HUES48 (cell line): ENCODE measurements at regions not wholly inside any gene's neighbourhood (a gene's known extent, or its start where the extent isn't known, plus 50 kb on each side); places are given as distances from the start of the nearest gene placed in this dataset.
"Not testable (repeated sequence)": the region's sequence is repeated elsewhere in the genome, so short reads cannot be mapped to it uniquely, and the experiment has no call there.

Experiments
- H3K27ac ChIP-seq: one replicate; pipeline ENCODE4 v1.7.0; 2013; ENCODE audit warnings: low read depth, low read length, inconsistent platforms
- H3K27me3 ChIP-seq: 2 replicates; pipeline ENCODE4 v1.6.1; 2013; ENCODE audit warnings: mild to moderate bottlenecking, low read length; ENCODE audit not compliant: control insufficient read depth, insufficient read depth
- H3K36me3 ChIP-seq: 2 replicates; pipeline ENCODE4 v1.6.1; 2013; ENCODE audit warnings: low read length; ENCODE audit not compliant: control insufficient read depth, insufficient read depth
- H3K4me1 ChIP-seq: 2 replicates; pipeline ENCODE4 v1.6.1; 2013; ENCODE audit warnings: mild to moderate bottlenecking, low read length; ENCODE audit not compliant: control insufficient read depth, insufficient read depth
- H3K4me3 ChIP-seq: 2 replicates; pipeline ENCODE4 v1.5.1; 2013; ENCODE audit warnings: mild to moderate bottlenecking, low read depth, low read length
- H3K9ac ChIP-seq: 2 replicates; pipeline ENCODE4 v1.6.1; 2013; ENCODE audit warnings: mild to moderate bottlenecking, low read depth, low read length, moderate library complexity
- H3K9me3 ChIP-seq: 2 replicates; pipeline ENCODE4 v1.6.1; 2013; ENCODE audit warnings: low read length; ENCODE audit not compliant: control insufficient read depth, insufficient read depth

DNA sequence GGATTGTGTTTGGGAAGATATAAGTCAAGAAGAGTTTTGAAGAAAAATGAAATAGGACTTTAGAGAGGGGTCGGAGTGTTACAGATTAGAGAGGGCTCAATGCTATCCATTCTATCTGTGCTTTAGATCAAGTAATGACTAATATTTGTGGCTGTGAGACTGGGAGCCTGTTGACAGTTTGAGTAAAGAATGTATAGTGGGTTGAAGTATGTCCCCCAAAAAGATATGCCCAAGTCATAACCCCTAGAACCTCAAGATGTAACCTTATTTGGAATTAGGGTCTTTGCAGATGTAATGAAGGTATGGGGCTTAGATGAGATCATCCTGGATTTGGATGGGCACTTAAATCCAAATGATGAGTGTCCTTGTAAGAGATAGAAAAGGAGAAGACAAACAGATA lies 55.3 kb upstream of the SERPINE2 start:
- Histone ChIP-seq H3K27me3 (no peaks in the 10 kb centered on the region), H3K4me1 (0 out of 2 replicates have a peak, but pooled peaks cover 4% of the 10 kb centered on the region), H3K9ac (no peak overlapping the region), H3K4me3 (no peak overlapping the region), H3K27ac (no peak overlapping the region), H3K9me3 (no peaks in the 10 kb centered on the region), H3K36me3 (no peaks in the 10 kb centered on the region)

DNA sequence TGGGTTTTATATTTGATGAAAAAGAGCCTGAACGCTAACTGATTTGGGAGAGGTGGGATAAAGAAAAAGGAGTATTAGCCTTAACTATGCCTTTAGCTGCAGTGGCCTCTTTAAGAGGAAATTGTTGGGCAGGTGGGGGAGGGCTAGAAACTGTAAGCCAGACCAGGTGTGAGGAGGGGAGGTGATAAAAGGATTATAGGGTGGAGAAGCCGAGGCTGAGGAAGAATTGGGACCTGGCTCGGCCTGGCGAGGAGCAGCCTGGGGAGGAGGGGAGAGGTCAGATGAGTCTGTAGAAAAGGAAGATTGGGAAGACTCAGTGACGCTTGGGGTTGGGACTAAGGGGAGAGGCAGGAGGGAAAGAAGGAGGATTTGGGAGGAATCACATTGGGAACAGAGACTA lies 52.6 kb upstream of the SERPINE2 start:
- not testable (repeated sequence) for H3K4me1 ChIP-seq, H3K27ac ChIP-seq, H3K36me3 ChIP-seq, H3K9me3 ChIP-seq, H3K4me3 ChIP-seq, H3K27me3 ChIP-seq, H3K9ac ChIP-seq

GRCh38 chr2:224089606-224090005 lies 50.5 kb upstream of the SERPINE2 start:
- H3K36me3 ChIP-seq, H3K9me3 ChIP-seq, H3K4me1 ChIP-seq, H3K27ac ChIP-seq, H3K4me3 ChIP-seq, H3K27me3 ChIP-seq, H3K9ac ChIP-seq: not testable (repeated sequence)
